Neural cell (in vitro differentiated cells): ENCODE measurements at regions not wholly inside any gene's neighbourhood (a gene's known extent, or its start where the extent isn't known, plus 50 kb on each side); places are given as distances from the start of the nearest gene placed in this dataset.

Experiments used
- H2AFZ ChIP-seq: fragments of 200-600, 300-800 bp; sonication (generic), shearing (Covaris generic); 2 replicates; pipeline ENCODE4 v1.6.0; 2014; ENCODE audit warnings: low read depth, mild to moderate bottlenecking, antibody characterized with exemption, low read length, moderate library complexity
- H3F3A ChIP-seq: fragments of 200-600 bp; shearing (Covaris generic); 2 replicates; pipeline ENCODE4 v1.6.1; 2016; ENCODE audit warnings: mild to moderate bottlenecking, moderate library complexity, mixed read lengths, antibody characterized with exemption, low read length; ENCODE audit not compliant: insufficient read depth, poor library complexity, severe bottlenecking
- H3K27ac ChIP-seq: fragments of 200-600, 300-800 bp; sonication (generic), shearing (Covaris generic); 2 replicates; pipeline ENCODE4 v1.5.1; 2014; ENCODE audit warnings: mild to moderate bottlenecking, low read length, moderate library complexity
- H3K27me3 ChIP-seq: fragments of 300-800, 200-600 bp; sonication (generic), shearing (Covaris generic); 2 replicates; pipeline ENCODE4 v1.6.0; 2014; ENCODE audit warnings: mild to moderate bottlenecking, low read depth, low read length, moderate library complexity; ENCODE audit not compliant: insufficient read depth
- H3K36me3 ChIP-seq: fragments of 300-800, 200-600 bp; sonication (generic), shearing (Covaris generic); 2 replicates; pipeline ENCODE4 v1.5.1; 2014; ENCODE audit warnings: mild to moderate bottlenecking, antibody characterized with exemption, low read length, moderate library complexity; ENCODE audit not compliant: insufficient read depth
- H3K4me2 ChIP-seq: fragments of 300-800, 200-600 bp; sonication (generic), shearing (Covaris generic); 2 replicates; pipeline ENCODE4 v1.6.0; 2014; ENCODE audit warnings: mild to moderate bottlenecking, low read length
- H3K4me3 ChIP-seq: fragments of 300-800, 200-600 bp; sonication (generic), shearing (Covaris generic); 2 replicates; pipeline ENCODE4 v1.5.1; 2014; ENCODE audit warnings: mild to moderate bottlenecking, low read length, moderate library complexity
- H3K79me2 ChIP-seq: fragments of 200-600 bp; shearing (Covaris generic); replicated peaks from 2 replicates; pipeline ENCODE4 v1.6.0; 2014; ENCODE audit warnings: mild to moderate bottlenecking, low read length, moderate library complexity; ENCODE audit not compliant: insufficient read depth
- H3K9ac ChIP-seq: fragments of 300-800, 200-600 bp; sonication (generic), shearing (Covaris generic); 2 replicates; pipeline ENCODE4 v1.6.1; 2016; ENCODE audit warnings: mild to moderate bottlenecking, low read length, mixed read lengths
- H3K9me2 ChIP-seq: fragments of 200-600 bp; shearing (Covaris generic); 2 replicates; pipeline ENCODE4 v1.6.1; 2016; ENCODE audit warnings: mild to moderate bottlenecking, low read length, mixed read lengths; ENCODE audit not compliant: insufficient read depth
- H3K9me3 ChIP-seq: fragments of 200-600, 300-800 bp; sonication (generic), shearing (Covaris generic); 2 replicates; pipeline ENCODE4 v1.6.1; 2016; ENCODE audit warnings: mild to moderate bottlenecking, mixed run types, low read length, moderate library complexity, mixed read lengths
- H4K20me1 ChIP-seq: fragments of 200-600 bp; shearing (Covaris generic); 2 replicates; pipeline ENCODE4 v1.6.1; 2016; ENCODE audit warnings: mild to moderate bottlenecking, mixed run types; ENCODE audit not compliant: insufficient read depth
- EP300 ChIP-seq: fragments of 450-650 bp; conservative IDR thresholded peaks from 2 replicates; pipeline ENCODE4 v1.6.1; 2014; ENCODE audit warnings: antibody characterized with exemption, mild to moderate bottlenecking, moderate library complexity; ENCODE audit not compliant: poor library complexity, severe bottlenecking
- EZH2 ChIP-seq: fragments of 200-600, 300-800 bp; shearing (Covaris generic), sonication (generic); IDR thresholded peaks from 2 replicates; pipeline ENCODE4 v1.6.1; 2014; ENCODE audit warnings: antibody characterized with exemption, low read length, borderline replicate concordance, mild to moderate bottlenecking; ENCODE audit not compliant: insufficient read depth, poor library complexity, severe bottlenecking
- MXI1 ChIP-seq: fragments of 450-650 bp; conservative IDR thresholded peaks from 2 replicates; pipeline ENCODE4 v1.6.1; 2014; ENCODE audit warnings: antibody characterized with exemption, mild to moderate bottlenecking; ENCODE audit not compliant: poor library complexity, severe bottlenecking
- POLR2AphosphoS5 ChIP-seq: IDR thresholded peaks from 2 replicates; pipeline ENCODE4 v1.6.1; 2012
- RAD21 ChIP-seq: fragments of 450-650 bp; conservative IDR thresholded peaks from 2 replicates; pipeline ENCODE4 v1.6.1; 2014; ENCODE audit warnings: antibody characterized with exemption, mild to moderate bottlenecking, moderate library complexity
- SMC3 ChIP-seq: fragments of 450-650 bp; conservative IDR thresholded peaks from 2 replicates; pipeline ENCODE4 v1.6.1; 2014; ENCODE audit warnings: antibody characterized with exemption, mild to moderate bottlenecking, moderate library complexity; ENCODE audit not compliant: poor library complexity
- TAF1 ChIP-seq: IDR thresholded peaks from 2 replicates; pipeline ENCODE4 v1.6.1; 2012; ENCODE audit warnings: low read depth
- TF ChIP-seq, protein P1 (sequence below): fragments of 450-650 bp; IDR thresholded peaks from 2 replicates; pipeline ENCODE4 v1.5.1; 2014; ENCODE audit warnings: antibody characterized with exemption, mild to moderate bottlenecking, moderate library complexity; ENCODE audit not compliant: poor library complexity, severe bottlenecking
- TF ChIP-seq, protein P2 (sequence below): IDR thresholded peaks from 2 replicates; pipeline ENCODE4 v1.6.1; 2012; ENCODE audit warnings: borderline replicate concordance

DNA sequence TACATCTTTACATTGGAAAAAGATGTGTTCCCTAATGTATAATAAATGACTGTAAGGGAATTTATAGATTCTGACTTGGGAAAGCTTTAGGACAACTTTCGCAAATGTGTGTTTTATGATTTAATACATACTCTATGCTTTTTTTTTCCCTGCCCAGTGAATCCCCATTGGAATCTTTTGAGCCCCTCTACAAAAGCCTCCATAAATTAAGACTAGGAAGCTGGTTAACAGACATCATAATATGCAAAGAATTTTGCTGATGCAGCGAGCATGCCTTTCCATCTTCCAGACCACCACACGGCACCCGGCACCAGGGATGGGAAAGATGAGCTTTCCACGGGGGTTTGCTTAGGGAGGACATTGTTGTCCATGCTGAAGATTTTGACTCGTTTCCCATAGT is 156.1 kb upstream of the IVNS1ABP start:
- H3K4me3 ChIP-seq: no peak overlapping the region
- no peaks in the 10 kb centered on the region for H3K9me3 ChIP-seq
- H3K27me3 ChIP-seq: no peaks in the 10 kb centered on the region
- TF ChIP-seq SMC3: no peak
- TF ChIP-seq TAF1: no peak
- no peak for TF ChIP-seq RAD21
- TF ChIP-seq, protein P1, sequence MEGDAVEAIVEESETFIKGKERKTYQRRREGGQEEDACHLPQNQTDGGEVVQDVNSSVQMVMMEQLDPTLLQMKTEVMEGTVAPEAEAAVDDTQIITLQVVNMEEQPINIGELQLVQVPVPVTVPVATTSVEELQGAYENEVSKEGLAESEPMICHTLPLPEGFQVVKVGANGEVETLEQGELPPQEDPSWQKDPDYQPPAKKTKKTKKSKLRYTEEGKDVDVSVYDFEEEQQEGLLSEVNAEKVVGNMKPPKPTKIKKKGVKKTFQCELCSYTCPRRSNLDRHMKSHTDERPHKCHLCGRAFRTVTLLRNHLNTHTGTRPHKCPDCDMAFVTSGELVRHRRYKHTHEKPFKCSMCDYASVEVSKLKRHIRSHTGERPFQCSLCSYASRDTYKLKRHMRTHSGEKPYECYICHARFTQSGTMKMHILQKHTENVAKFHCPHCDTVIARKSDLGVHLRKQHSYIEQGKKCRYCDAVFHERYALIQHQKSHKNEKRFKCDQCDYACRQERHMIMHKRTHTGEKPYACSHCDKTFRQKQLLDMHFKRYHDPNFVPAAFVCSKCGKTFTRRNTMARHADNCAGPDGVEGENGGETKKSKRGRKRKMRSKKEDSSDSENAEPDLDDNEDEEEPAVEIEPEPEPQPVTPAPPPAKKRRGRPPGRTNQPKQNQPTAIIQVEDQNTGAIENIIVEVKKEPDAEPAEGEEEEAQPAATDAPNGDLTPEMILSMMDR: no peak
- TF ChIP-seq, protein P2, sequence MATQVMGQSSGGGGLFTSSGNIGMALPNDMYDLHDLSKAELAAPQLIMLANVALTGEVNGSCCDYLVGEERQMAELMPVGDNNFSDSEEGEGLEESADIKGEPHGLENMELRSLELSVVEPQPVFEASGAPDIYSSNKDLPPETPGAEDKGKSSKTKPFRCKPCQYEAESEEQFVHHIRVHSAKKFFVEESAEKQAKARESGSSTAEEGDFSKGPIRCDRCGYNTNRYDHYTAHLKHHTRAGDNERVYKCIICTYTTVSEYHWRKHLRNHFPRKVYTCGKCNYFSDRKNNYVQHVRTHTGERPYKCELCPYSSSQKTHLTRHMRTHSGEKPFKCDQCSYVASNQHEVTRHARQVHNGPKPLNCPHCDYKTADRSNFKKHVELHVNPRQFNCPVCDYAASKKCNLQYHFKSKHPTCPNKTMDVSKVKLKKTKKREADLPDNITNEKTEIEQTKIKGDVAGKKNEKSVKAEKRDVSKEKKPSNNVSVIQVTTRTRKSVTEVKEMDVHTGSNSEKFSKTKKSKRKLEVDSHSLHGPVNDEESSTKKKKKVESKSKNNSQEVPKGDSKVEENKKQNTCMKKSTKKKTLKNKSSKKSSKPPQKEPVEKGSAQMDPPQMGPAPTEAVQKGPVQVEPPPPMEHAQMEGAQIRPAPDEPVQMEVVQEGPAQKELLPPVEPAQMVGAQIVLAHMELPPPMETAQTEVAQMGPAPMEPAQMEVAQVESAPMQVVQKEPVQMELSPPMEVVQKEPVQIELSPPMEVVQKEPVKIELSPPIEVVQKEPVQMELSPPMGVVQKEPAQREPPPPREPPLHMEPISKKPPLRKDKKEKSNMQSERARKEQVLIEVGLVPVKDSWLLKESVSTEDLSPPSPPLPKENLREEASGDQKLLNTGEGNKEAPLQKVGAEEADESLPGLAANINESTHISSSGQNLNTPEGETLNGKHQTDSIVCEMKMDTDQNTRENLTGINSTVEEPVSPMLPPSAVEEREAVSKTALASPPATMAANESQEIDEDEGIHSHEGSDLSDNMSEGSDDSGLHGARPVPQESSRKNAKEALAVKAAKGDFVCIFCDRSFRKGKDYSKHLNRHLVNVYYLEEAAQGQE: no peak
- TF ChIP-seq EZH2: no peak
- no peak overlapping the region for H3K9ac ChIP-seq
- H3K9me2 ChIP-seq: no peaks in the 10 kb centered on the region
- no peak overlapping the region for H3K4me2 ChIP-seq
- no peak overlapping the region for H2AFZ ChIP-seq
- no peak overlapping the region for H3K27ac ChIP-seq
- H3F3A ChIP-seq: no peaks in the 10 kb centered on the region
- no peaks in the 10 kb centered on the region for H3K79me2 ChIP-seq
- H3K36me3 ChIP-seq: no peaks in the 10 kb centered on the region
- no peaks in the 10 kb centered on the region for H4K20me1 ChIP-seq

DNA sequence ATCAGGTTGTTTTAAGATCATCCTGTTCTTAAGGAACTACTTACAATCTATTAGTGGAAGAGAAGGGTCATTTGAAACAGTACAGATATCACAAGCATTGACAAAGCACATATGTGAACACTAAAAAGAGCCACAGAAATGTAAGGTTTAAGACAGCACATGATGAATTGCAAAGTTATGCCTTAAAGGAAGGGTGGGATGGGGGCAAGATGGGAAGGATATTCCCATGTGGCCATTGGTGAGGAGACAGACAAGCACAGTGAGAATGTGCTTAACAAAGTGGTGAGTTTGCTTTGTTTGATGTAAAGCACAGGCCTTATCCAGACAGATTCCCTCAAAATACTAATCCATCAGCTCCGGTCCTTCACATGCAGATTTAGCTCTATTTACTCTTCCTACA is 151.6 kb upstream of the IVNS1ABP start:
- no peaks in the 10 kb centered on the region for H3K9me2 ChIP-seq
- H3K9ac ChIP-seq: no peak overlapping the region
- no peak overlapping the region for H3K4me2 ChIP-seq
- no peak overlapping the region for H2AFZ ChIP-seq
- no peak overlapping the region for H3K4me3 ChIP-seq
- TF ChIP-seq RAD21 (no peak), EZH2 (no peak), SMC3 (no peak), TAF1 (no peak), EP300 (no peak), MXI1 (no peak), POLR2AphosphoS5 (no peak)
- TF ChIP-seq, protein P1: no peak
- TF ChIP-seq, protein P2: no peak
- H3K79me2 ChIP-seq: no peaks in the 10 kb centered on the region
- no peaks in the 10 kb centered on the region for H3K9me3 ChIP-seq
- no peak overlapping the region for H3K27ac ChIP-seq
- no peaks in the 10 kb centered on the region for H3K36me3 ChIP-seq
- H3F3A ChIP-seq: no peaks in the 10 kb centered on the region
- H4K20me1 ChIP-seq: no peaks in the 10 kb centered on the region
- no peaks in the 10 kb centered on the region for H3K27me3 ChIP-seq
